ENCODE measurements at regions not wholly inside any gene's neighbourhood (a gene's known extent, or its start where the extent isn't known, plus 50 kb on each side); places are given as distances from the start of the nearest gene placed in this dataset.

- TF ChIP-seq CTCF (IDR thresholded peaks at IDR 0.05), result no peak
- no peaks in the 10 kb centered on the region for H3K4me1 ChIP-seq
- no peak overlapping the region for H3K4me3 ChIP-seq
- intact Hi-C loops (cut with DNase I), result no loop called here
- no peaks in the 10 kb centered on the region for H3K27me3 ChIP-seq
- H3K27ac ChIP-seq, result no peak overlapping the region
- ATAC-seq (no peak), DNase-seq (no peak)
- H3K9me3 ChIP-seq, result no peaks in the 10 kb centered on the region
- H3K36me3 ChIP-seq, result no peaks in the 10 kb centered on the region
Observed at GRCh38 chrX:46306103-46306502, 239.1 kb downstream of the ZNF674 start.

GRCh38 chrX:46305431-46305830 is 239.8 kb downstream of the ZNF674 start:
- ATAC-seq, result no peak
- H3K36me3 ChIP-seq, result no peaks in the 10 kb centered on the region
- no peaks in the 10 kb centered on the region for H3K4me1 ChIP-seq
- H3K27ac ChIP-seq, result no peak overlapping the region
- intact Hi-C loops (cut with DNase I), result no loop called here
- TF ChIP-seq CTCF (IDR thresholded peaks at IDR 0.05), result no peak
- no peak for DNase-seq
- no peaks in the 10 kb centered on the region for H3K9me3 ChIP-seq
- H3K27me3 ChIP-seq, result no peaks in the 10 kb centered on the region
- H3K4me3 ChIP-seq, result no peak overlapping the region

- Histone ChIP-seq H3K27me3 (no peaks in the 10 kb centered on the region), H3K9me3 (no peaks in the 10 kb centered on the region), H3K4me1 (no peaks in the 10 kb centered on the region), H3K36me3 (no peaks in the 10 kb centered on the region), H3K27ac (no peak overlapping the region), H3K4me3 (no peak overlapping the region)
- no peak for TF ChIP-seq CTCF (IDR thresholded peaks at IDR 0.05)
- no peak for ATAC-seq
- DNase-seq, result no peak
- intact Hi-C loops (cut with DNase I), result no loop called here
Observed at GRCh38 chrX:46301903-46302302, 243.3 kb downstream of the ZNF674 start.

GRCh38 chrX:46298821-46299220 is 246.4 kb downstream of the ZNF674 start:
- TF ChIP-seq CTCF (IDR thresholded peaks at IDR 0.05), result no peak
- intact Hi-C loops (cut with DNase I), result no loop called here
- no peak for DNase-seq
- H3K27me3 ChIP-seq, result no peaks in the 10 kb centered on the region
- no peaks in the 10 kb centered on the region for H3K9me3 ChIP-seq
- H3K27ac ChIP-seq, result no peak overlapping the region
- no peaks in the 10 kb centered on the region for H3K36me3 ChIP-seq
- no peaks in the 10 kb centered on the region for H3K4me1 ChIP-seq
- no peak overlapping the region for H3K4me3 ChIP-seq
- ATAC-seq, result no peak

- Histone ChIP-seq H3K4me1 (no peaks in the 10 kb centered on the region), H3K27ac (no peak overlapping the region), H3K4me3 (no peak overlapping the region), H3K36me3 (no peaks in the 10 kb centered on the region), H3K27me3 (no peaks in the 10 kb centered on the region), H3K9me3 (no peaks in the 10 kb centered on the region)
- DNase-seq, result no peak
- no peak for ATAC-seq
- intact Hi-C loops (cut with DNase I), result no loop called here
- no peak for TF ChIP-seq CTCF (IDR thresholded peaks at IDR 0.05)
Observed at GRCh38 chrX:46295963-46296362, 249.3 kb downstream of the ZNF674 start.

GRCh38 chrX:46294234-46294633 is 251.0 kb downstream of the ZNF674 start:
- intact Hi-C loops (cut with DNase I), result no loop called here
- Histone ChIP-seq H3K9me3 (no peaks in the 10 kb centered on the region), H3K27me3 (no peaks in the 10 kb centered on the region), H3K36me3 (no peaks in the 10 kb centered on the region), H3K4me3 (no peak overlapping the region), H3K4me1 (no peaks in the 10 kb centered on the region), H3K27ac (no peak overlapping the region)
- ATAC-seq (no peak), DNase-seq (no peak)
- no peak for TF ChIP-seq CTCF (IDR thresholded peaks at IDR 0.05)

All from upper lobe of right lung (tissue), 1 donor.